ENCODE measurements at regions not wholly inside any gene's neighbourhood (a gene's known extent, or its start where the extent isn't known, plus 50 kb on each side); places are given as distances from the start of the nearest gene placed in this dataset.
"Not testable (repeated sequence)": the region's sequence is repeated elsewhere in the genome, so short reads cannot be mapped to it uniquely, and the experiment has no call there.

GRCh38 chr13:50214514-50214913 is 199.3 kb downstream of the KCNRG start:
- in situ Hi-C loops (cut with HindIII; ENCODE audit: low sequenced_read_pairs), result no loop called here
- no peak for DNase-seq (ENCODE audit: low spot score)

GRCh38 chr13:50215399-50215798 is 200.2 kb downstream of the KCNRG start:
- no peak for DNase-seq (ENCODE audit: low spot score)
- in situ Hi-C loops (cut with HindIII; ENCODE audit: low sequenced_read_pairs), result no loop called here

- no peak for DNase-seq (ENCODE audit: low spot score)
- in situ Hi-C loops (cut with HindIII; ENCODE audit: low sequenced_read_pairs), result no loop called here
Observed at GRCh38 chr13:50219743-50220142, 204.5 kb downstream of the KCNRG start.

- no peak for DNase-seq (ENCODE audit: low spot score)
- in situ Hi-C loops (cut with HindIII; ENCODE audit: low sequenced_read_pairs), result no loop called here
Observed at GRCh38 chr13:50220938-50221337, 205.7 kb downstream of the KCNRG start.

- DNase-seq (ENCODE audit: low spot score), result peak; percentile 14
- in situ Hi-C loops (cut with HindIII; ENCODE audit: low sequenced_read_pairs), result no loop called here
Observed at GRCh38 chr13:50222569-50223332, 207.5 kb downstream of the KCNRG start.

GRCh38 chr13:50224534-50224933 is 209.3 kb downstream of the KCNRG start:
- in situ Hi-C loops (cut with HindIII; ENCODE audit: low sequenced_read_pairs), result no loop called here
- DNase-seq (ENCODE audit: low spot score), result no peak

- DNase-seq (ENCODE audit: low spot score), result no peak
- in situ Hi-C loops (cut with HindIII; ENCODE audit: low sequenced_read_pairs), result no loop called here
Observed at GRCh38 chr13:50225193-50226155, 210.2 kb downstream of the KCNRG start.

- in situ Hi-C loops (cut with HindIII; ENCODE audit: low sequenced_read_pairs), result no loop called here
- no peak for DNase-seq (ENCODE audit: low spot score)
Observed at GRCh38 chr13:50226515-50227155, 211.4 kb downstream of the KCNRG start.

- in situ Hi-C loops (cut with HindIII; ENCODE audit: low sequenced_read_pairs), result no loop called here
Observed at GRCh38 chr13:50227361-50227760, 212.1 kb downstream of the KCNRG start.

GRCh38 chr13:50228527-50228926 is 213.3 kb downstream of the KCNRG start:
- DNase-seq (ENCODE audit: low spot score), result no peak
- in situ Hi-C loops (cut with HindIII; ENCODE audit: low sequenced_read_pairs), result no loop called here

More at GRCh38 chr13:50227361-50227760, 212.1 kb downstream of the KCNRG start:
- DNase-seq (ENCODE audit: low spot score), result no peak

GRCh38 chr13:50229960-50230661 is 214.9 kb downstream of the KCNRG start:
- in situ Hi-C loops (cut with HindIII; ENCODE audit: low sequenced_read_pairs), result no loop called here
- DNase-seq (ENCODE audit: low spot score), result no peak

GRCh38 chr13:50230662-50230978 is 215.4 kb downstream of the KCNRG start:
- in situ Hi-C loops (cut with HindIII; ENCODE audit: low sequenced_read_pairs), result no loop called here
- no peak for DNase-seq (ENCODE audit: low spot score)

- in situ Hi-C loops (cut with HindIII; ENCODE audit: low sequenced_read_pairs); DNase-seq (ENCODE audit: low spot score): not testable (repeated sequence)
Observed at GRCh38 chr13:50233574-50233973, 218.3 kb downstream of the KCNRG start.

- in situ Hi-C loops (cut with HindIII; ENCODE audit: low sequenced_read_pairs), result no loop called here
- no peak for DNase-seq (ENCODE audit: low spot score)
Observed at GRCh38 chr13:50235604-50236342, 220.5 kb downstream of the KCNRG start.

- no peak for DNase-seq (ENCODE audit: low spot score)
- in situ Hi-C loops (cut with HindIII; ENCODE audit: low sequenced_read_pairs), result no loop called here
Observed at GRCh38 chr13:50236898-50237318, 221.7 kb downstream of the KCNRG start.

- DNase-seq (ENCODE audit: low spot score), result no peak
- in situ Hi-C loops (cut with HindIII; ENCODE audit: low sequenced_read_pairs), result no loop called here
Observed at GRCh38 chr13:50238922-50239321, 223.7 kb downstream of the KCNRG start.

- no peak for DNase-seq (ENCODE audit: low spot score)
- in situ Hi-C loops (cut with HindIII; ENCODE audit: low sequenced_read_pairs), result no loop called here
Observed at GRCh38 chr13:50241479-50241878, 226.2 kb downstream of the KCNRG start.

GRCh38 chr13:50243931-50244330 is 228.7 kb downstream of the KCNRG start:
- no peak for DNase-seq (ENCODE audit: low spot score)
- in situ Hi-C loops (cut with HindIII; ENCODE audit: low sequenced_read_pairs), result no loop called here

GRCh38 chr13:50244355-50244712 is 229.1 kb downstream of the KCNRG start:
- in situ Hi-C loops (cut with HindIII; ENCODE audit: low sequenced_read_pairs), result no loop called here
- DNase-seq (ENCODE audit: low spot score), result no peak
